Stimulated activated CD8-positive, alpha-beta memory T cell treated with anti-CD3 and anti-CD28 coated beads, Interleukin-15, amount 100 ng/mL, for 24 hours (primary cell): ENCODE measurements at regions not wholly inside any gene's neighbourhood (a gene's known extent, or its start where the extent isn't known, plus 50 kb on each side); places are given as distances from the start of the nearest gene placed in this dataset.
"Not testable (repeated sequence)": the region's sequence is repeated elsewhere in the genome, so short reads cannot be mapped to it uniquely, and the experiment has no call there.

Experiments used
- DNase-seq: peaks from one replicate; pipeline ENCODE4 v3.0.0-alpha.2; 2020; ENCODE audit warnings: low read depth

GRCh38 chr10:78342827-78343653 lies 309.4 kb downstream of the RPS24 start:
- no peak for DNase-seq

DNA sequence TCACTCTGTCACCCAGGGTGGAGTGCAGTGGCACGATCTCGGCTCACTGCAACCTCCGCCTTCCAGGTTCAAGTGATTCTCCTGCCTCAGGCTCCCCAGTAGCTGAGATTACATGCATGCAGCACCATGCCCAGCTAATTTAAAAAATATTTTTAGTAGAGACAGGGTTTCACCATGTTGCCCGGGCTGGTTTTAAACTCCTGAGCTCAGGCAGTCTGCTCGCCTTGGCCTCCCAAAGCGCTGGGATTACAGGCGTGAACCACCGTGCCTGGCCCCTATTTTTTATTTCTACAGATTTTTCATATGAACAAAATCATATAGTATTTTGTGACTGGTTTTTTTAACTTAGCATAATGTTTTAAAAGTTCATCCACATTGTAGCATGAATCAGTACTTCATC lies 310.6 kb downstream of the RPS24 start:
- not testable (repeated sequence) for DNase-seq

GRCh38 chr10:78345515-78345914 lies 311.9 kb downstream of the RPS24 start:
- DNase-seq, result not testable (repeated sequence)

- DNase-seq, result no peak
Observed at GRCh38 chr10:78346721-78347120, 313.1 kb downstream of the RPS24 start.

GRCh38 chr10:78348411-78349164 lies 314.9 kb downstream of the RPS24 start:
- DNase-seq, result no peak

- no peak for DNase-seq
Observed at GRCh38 chr10:78349165-78349516, 315.5 kb downstream of the RPS24 start.

DNA sequence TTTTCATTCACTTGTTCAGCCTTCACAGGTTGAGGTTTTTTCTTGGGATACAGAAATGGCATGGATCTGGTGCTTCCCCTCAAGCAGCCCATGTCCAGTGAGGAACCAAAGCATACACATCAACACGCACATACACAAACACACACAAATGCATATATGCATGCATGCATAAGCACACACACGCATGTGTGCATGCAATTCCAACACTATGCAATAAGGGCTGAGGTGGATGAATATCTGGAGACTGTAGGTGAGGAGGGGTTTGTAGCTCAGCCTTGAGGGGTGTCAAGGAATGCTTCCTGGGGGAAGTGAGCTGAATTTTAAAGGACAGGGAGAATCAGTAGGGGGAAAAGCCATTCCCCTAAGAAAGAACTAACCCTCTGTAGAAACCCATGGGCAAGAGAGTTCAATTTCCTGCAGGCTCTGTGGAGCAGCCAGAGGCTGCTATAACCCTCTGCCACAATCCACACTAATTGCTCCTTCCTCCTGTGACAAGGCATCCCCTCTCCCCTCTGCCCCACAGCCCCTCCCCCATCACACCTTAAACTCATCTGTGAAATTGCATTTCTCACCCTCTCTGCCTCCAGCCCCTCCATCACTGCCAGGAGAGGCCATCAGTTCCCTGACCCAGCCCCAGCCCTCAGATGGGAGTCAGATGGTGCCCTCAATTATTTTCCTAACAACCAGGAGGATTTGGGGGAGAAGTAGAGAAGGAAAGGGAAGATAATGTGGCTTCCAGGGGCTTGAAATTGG lies 316.4 kb downstream of the RPS24 start:
- no peak for DNase-seq

DNA sequence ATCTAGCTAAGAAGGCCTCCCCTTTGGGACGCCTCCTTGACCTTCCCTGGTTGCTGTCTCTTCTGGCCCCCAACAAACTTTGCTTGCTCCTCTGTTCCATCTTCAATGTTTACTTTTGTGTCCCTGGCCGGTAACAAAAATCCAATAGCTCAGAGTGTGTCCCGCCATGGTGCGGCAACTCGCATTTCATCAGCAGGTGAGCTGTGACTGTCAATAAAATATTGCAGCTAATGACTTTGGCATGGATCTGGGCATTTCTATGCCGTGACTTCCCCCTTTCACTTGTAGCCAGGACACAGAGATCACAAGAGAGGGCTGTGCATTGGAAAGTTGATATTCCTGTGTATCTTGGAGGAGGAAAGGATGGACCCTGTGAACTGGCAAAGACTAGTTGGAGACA lies 317.6 kb downstream of the RPS24 start:
- no peak for DNase-seq

- no peak for DNase-seq
Observed at GRCh38 chr10:78351809-78352208, 318.1 kb downstream of the RPS24 start.

DNA sequence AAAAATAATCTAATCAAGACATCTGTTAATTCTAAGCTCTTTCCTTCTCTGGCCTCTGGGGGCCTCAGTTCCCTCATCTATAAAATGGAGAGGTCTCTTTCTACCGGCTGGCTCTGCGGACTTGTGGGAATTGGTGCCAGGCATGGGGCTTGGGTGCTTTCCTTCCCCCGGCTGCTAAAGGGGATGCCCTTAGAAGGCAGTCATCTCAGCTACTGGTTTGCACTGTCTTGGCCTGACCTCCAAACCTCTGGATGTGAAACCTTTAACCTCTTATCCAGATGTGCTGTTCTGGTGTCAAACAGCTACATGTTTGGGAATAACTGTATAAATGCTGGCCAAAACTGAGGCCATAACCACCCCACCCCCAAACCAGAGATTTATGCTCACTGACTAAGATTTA lies 320.0 kb downstream of the RPS24 start:
- DNase-seq, result no peak

GRCh38 chr10:78354101-78354500 lies 320.4 kb downstream of the RPS24 start:
- no peak for DNase-seq

GRCh38 chr10:78356291-78356900 lies 322.7 kb downstream of the RPS24 start:
- no peak for DNase-seq

DNA sequence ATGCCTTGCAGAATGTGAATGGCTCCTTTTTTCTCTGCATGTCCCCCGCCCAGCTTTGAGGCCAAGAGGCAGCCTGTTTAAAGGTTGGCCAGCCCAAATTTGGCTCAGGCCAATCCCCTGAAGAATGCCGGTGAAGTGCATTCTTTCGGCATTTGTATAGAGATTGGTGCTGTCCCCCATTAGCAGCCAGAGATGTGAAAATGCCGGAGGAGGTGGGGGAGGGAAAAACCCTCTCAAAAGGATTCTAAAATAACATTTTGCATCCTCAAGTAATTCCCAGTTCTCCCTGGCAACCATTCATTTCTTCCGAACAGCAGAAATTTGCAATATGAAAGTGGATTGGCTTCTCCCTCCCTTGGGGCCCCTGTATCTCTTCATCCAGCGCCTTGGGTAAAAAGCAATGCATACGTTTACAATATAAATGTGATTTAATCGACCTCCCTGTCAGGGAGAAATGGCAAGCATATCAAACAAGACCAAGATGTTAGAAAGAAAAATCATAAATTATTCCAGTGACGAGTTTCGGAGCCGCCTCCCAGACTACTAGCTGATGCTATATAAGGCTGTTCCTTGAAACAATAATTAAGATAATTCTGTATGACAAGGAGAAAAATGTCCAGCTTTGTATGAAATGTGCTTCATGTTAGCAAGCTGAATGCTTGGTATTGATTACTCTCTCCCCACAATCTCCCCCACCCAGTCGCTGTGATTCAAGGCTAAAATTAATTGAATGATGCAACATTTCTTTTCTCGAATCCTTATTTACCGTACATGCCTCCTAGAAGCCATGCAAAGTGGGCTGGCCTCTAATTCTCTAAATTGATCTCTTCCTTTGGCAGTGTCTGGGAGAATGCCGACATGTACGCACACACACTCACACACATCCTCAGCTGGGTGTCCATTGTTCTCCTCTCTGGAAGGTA lies 323.7 kb downstream of the RPS24 start:
- no peak for DNase-seq

DNA sequence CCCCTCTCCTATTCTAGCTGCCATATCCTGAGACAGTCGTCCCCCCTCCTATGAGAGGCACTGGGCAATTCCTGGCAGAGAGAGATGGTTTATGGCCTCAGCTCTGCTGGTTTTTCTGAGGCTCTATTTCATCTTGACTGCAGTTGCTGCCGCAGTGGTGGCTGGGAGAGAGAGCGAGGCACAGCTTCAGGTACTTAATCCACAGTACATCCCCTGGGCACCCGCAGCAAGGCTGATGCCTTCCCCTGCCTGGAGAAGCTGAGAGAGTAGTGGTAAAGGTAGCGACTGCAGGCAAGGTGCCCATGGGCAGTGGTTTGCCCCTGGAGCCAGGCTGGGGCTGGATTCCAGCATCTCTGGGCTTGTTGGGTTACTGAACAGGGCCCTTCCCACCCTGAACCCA lies 324.7 kb downstream of the RPS24 start:
- no peak for DNase-seq

GRCh38 chr10:78358982-78359381 lies 325.3 kb downstream of the RPS24 start:
- no peak for DNase-seq

- DNase-seq, result no peak
Observed at GRCh38 chr10:78359640-78360091, 326.0 kb downstream of the RPS24 start.

- no peak for DNase-seq
Observed at GRCh38 chr10:78360284-78360683, 326.6 kb downstream of the RPS24 start.

DNA sequence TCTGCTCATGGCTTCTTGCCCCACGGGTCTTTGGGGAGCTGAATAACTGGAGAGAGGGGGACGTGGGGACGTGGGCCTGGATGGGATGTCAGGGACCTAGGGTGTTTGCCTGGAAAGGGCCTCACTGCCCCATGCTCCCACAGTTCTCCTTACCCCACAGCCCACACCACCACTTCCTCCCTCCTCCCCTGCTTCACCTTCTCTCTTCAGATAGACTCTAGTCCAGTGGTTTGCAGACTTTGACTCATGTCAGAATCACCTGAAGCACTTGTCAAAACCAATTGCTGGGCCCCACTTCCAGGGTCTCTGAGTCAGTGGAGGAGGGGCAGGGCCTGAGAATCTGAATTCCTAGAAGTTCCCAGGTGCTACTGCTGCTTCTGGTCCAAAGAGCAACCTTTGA lies 327.4 kb downstream of the RPS24 start:
- no peak for DNase-seq

DNA sequence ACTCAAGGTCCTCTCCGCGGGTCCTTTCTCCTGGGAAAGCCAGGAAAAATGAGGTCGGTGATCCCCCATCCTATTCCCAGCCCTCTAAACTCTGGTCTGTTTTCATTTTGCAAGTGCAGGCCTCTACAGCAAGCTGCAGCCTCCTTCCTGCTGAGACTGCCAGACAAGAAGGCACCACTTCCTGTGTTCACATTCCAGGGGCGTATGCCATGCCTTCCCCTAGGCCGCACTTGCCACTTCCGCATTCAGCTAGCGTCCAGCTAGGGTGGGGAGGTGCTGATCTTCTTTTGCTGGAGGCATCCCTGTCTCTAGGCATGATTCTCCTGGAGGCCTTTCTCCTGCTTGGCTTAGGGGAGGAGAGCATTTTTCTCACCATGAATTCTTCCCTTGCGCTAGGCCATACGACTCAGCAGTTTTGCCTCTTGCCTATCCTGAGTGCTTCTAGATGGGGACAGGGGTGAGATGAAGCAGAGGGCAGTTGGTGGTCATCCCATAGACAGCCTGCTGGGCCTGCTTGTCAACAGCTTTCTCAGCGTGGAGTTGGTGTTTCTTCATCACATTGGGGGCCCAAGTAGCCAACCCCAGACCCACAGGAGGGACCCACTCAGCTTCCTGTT lies 328.9 kb downstream of the RPS24 start:
- DNase-seq, result no peak

- DNase-seq, result no peak
Observed at GRCh38 chr10:78363190-78363589, 329.5 kb downstream of the RPS24 start.

DNA sequence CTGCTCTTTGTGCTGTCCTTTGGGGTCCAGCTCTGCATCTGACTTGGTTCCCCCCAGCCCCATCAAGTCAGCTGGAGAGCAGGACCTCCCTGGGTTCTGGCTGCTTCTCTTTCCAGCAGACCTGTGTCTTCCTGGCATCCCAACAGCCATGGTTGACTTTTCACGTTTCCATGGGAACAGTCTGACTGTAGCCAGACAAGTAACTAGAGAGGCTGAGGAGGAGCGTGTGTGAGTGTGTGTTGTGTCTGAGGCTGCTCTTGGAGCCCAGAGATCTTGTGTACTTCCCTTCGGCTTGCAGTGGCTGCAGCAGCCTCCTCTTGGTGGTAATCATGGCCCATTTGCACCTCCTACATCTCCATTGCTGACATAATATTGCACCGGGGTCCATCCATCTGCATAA lies 332.0 kb downstream of the RPS24 start:
- DNase-seq, result no peak
